ENCODE measurements at regions not wholly inside any gene's neighbourhood (a gene's known extent, or its start where the extent isn't known, plus 50 kb on each side); places are given as distances from the start of the nearest gene placed in this dataset.

GRCh38 chr7:34322841-34323240 is 335.2 kb upstream of the NPSR1 start (continued):
- TF ChIP-seq ZNF462 (CRISPR knock-in tag; IDR thresholded peaks at IDR 0.05) (no peak), REST (IDR thresholded peaks at IDR 0.05; ENCODE audit: unreplicated experiment) (no peak), CREB1 (CRISPR knock-in tag; IDR thresholded peaks at IDR 0.05; ENCODE audit: low read depth) (no peak), ZNF331 (CRISPR knock-in tag; IDR thresholded peaks at IDR 0.05; ENCODE audit: low read depth) (no peak), JUNB (IDR thresholded peaks at IDR 0.05; ENCODE audit: unreplicated experiment) (no peak), POLR2AphosphoS5 (IDR thresholded peaks at IDR 0.05; ENCODE audit: low read depth) (no peak), EZH2 (IDR thresholded peaks at IDR 0.05; ENCODE audit: low read depth, unreplicated experiment) (no peak)

Data from GM23338 (cell line).